HG02571 (cell line): ENCODE measurements at regions not wholly inside any gene's neighbourhood (a gene's known extent, or its start where the extent isn't known, plus 50 kb on each side); places are given as distances from the start of the nearest gene placed in this dataset.
"Not testable (repeated sequence)": the region's sequence is repeated elsewhere in the genome, so short reads cannot be mapped to it uniquely, and the experiment has no call there.

Source experiments
- ATAC-seq: cut with Tn5 transposase; IDR thresholded peaks from one replicate; pipeline ENCODE4 v1.9.1; 2021; ENCODE audit warnings: mild to moderate bottlenecking, moderate library complexity; ENCODE audit not compliant: unreplicated experiment

- ATAC-seq: no peak
Observed at GRCh38 chr13:76307142-76307541, 579.1 kb downstream of the KCTD12 start.

DNA sequence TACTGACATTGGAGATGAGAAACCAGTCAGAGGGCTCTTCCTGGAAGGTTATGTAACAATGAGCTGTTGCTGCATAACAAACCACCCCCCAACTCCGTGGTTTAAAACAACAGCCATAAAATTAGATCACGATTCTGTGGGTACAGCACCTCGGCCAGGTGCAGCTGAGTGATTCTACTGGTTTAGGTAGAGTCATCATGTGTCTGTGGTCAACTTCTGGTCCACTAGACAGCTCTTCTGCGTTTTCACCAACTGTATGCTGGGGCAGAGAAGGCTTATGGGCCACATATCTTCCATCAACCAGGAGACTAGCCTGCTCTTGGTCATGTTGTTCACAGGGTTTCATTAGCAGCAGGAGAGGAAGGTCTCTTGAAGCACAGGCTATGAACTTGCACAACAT lies 585.5 kb downstream of the KCTD12 start:
- no peak for ATAC-seq

DNA sequence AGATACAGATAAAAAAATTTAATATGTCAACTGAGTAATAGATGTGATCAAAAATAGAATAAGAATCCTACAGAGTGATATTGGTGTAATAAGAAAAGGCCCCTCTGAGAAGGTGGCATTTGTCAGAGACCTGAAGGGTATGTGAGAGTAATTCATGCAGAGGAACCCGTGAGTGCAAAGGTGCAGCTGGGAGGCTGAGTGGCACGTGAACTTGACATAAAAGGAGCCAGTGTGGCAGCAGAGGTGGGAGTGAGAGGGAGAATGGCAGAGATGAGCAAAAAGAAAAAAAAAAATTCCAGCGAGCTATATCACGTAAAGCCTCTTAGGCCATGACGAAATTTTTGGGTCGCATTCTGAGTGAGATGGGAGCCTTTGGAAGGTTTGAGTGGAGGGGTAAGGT lies 588.9 kb downstream of the KCTD12 start:
- ATAC-seq: no peak

DNA sequence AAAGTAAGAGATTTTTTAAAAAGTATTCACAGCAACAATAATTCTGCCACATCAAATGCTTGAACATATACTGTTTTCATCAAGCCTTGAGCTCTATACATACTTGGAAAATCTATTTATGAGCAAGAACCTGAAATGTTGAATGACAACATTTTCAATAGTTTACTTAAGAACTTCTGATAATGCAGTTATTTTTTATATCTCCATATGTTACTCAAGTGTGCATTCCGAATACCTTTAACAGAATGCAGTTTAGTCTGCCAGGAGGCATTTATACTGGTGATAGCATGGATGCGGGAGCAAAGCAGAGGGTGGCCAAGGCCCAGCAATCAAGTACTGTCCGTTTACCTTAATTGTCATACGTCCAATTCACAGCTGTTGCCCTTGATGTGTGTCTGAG lies 589.5 kb downstream of the KCTD12 start:
- ATAC-seq: no peak

- ATAC-seq: not testable (repeated sequence)
Observed at GRCh38 chr13:76295020-76295419, 591.2 kb downstream of the KCTD12 start.

- ATAC-seq: no peak
Observed at GRCh38 chr13:76293751-76294150, 592.5 kb downstream of the KCTD12 start.

GRCh38 chr13:76293346-76293745 lies 592.9 kb downstream of the KCTD12 start:
- no peak for ATAC-seq

DNA sequence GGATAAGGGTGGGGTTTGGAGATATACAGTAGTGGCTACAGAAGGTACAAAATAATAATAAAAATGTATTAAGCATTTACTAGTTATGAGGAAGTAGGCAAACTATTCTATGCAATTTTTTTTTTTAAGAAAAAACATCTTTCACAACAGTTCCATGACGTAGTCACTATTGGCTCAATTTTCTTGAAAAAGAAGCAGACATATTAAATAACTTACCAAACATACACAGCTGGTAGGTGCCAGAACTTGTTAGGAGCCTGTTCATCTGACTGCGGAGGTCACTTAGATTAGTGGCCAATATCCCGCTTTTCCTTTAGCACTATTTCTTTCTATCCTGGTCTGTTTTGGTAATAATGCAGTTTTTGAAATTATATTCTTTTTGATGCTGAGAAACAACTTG lies 593.5 kb downstream of the KCTD12 start:
- no peak for ATAC-seq

DNA sequence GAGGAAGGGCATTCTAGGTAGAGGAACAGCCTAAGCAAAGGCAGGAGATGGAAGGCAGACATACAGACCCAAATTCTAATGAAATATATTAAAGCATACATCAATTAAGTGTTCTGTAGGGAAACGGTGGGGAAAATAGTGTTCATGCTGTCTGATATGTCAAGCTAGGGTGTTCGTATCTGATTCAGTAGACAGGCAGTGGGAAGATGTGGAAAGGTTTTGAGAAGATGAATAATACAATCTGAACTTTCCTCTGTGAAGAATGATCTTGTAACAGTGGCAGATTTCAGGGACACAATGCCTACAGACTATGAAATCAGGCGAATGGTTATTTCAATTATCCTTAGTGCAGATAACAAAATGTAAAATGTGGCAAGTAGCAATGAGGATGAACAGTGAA lies 594.2 kb downstream of the KCTD12 start:
- no peak for ATAC-seq

DNA sequence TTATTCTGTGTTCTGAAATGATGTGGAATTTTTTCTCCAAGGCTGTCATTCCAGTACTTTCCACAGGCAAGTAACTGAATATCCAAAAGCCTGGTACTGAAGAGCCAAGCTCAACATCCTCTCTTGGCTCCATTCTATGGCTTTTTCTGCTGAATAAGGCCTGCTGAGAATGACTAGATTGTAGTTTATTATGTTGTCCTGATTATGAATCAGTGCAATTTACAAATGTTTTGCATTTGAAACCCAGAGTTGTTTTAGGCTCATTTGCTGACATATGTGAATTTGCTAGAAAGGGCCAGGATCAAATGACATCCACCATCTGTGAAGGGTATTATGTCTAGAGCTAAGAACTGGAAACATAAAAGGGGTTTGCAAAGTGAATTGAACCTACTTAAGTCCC lies 596.6 kb downstream of the KCTD12 start:
- ATAC-seq: no peak

- ATAC-seq: no peak
Observed at GRCh38 chr13:76286178-76286577, 600.0 kb downstream of the KCTD12 start.

- no peak for ATAC-seq
Observed at GRCh38 chr13:76285463-76285862, 600.7 kb downstream of the KCTD12 start.

- ATAC-seq: not testable (repeated sequence)
Observed at GRCh38 chr13:76279766-76280165, 606.4 kb downstream of the KCTD12 start.

DNA sequence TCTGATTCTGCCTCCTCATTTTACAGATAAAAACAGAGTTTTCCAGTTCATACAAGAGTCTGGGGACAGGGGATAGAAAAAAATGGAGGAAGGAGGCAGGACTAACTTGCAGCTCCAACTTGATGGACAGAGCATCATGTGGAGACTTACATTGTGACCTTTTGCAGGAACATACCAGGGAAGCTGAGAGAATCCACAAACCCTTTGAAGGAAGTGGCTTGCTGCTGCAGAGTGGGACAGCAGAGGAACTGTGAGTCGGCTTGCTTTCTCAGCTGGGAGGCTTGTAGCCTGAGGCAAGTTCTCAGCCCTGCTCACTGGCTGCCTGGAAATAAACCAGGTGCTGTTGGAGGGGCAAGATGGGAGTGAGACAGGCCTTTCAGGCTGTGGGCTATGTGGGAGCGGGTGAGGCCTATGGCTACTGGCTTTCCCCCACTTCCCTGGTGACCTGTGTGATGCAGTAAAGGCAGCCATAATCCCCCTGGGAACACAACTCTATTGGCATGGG lies 614.4 kb downstream of the KCTD12 start:
- no peak for ATAC-seq

- not testable (repeated sequence) for ATAC-seq
Observed at GRCh38 chr13:76268307-76268706, 617.9 kb downstream of the KCTD12 start.

DNA sequence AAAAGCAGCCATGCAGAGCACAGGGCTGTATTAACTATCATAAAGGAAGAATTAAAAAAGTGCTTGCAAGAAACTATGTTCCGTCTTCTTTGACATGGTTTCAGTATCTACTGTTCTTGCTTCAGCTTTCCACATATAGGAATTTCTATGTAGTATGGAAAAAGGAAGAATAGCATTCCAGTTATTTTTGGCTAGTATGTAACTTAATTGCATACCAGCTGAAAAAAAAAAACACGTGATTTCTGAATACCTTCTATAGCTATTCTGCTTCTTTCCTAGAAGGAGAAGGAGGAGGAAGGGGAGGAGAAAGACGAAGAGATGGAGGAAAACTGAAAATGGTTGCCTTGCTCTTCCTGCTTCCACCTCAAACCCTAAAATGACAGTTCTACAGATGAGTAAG lies 619.0 kb downstream of the KCTD12 start:
- no peak for ATAC-seq

DNA sequence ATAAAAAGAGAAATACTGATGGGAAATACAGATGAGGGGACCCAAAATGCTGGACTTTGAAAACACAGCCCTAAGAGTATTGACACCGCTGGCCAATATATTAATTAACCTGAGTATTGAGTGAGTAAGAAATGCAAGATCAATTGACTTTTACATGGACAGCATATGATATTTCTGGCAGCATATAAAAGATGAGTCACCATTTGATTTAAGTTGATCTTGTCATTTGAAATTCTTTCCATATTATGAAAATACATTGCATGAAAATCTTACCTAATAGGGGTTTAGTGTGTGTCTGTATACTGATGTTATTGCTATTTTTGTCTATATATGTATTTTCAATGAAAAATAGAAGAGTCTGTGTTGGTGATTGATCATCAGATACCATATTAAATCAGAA lies 619.6 kb downstream of the KCTD12 start:
- ATAC-seq: no peak

- no peak for ATAC-seq
Observed at GRCh38 chr13:76250211-76250610, 614.1 kb downstream of the LMO7 start.

- ATAC-seq: no peak
Observed at GRCh38 chr13:76245920-76246319, 609.8 kb downstream of the LMO7 start.

DNA sequence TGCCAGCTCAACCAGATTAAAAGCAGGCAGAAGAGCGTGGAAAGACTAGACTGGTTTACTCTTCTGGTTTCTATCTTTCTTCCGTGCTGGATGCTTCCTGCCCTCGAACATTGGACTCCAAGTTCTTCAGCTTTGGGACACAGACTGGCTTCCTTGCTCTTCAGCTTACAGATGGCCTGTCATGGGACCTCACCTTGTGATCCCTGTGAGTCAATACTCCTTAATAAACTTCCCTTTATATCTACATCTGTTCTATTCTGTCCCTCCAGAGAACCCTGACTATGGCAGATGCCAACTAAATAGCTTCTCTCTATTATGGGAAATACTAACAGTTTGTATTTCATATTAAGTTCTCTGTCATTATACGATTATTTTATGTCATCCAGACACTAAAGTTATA lies 609.1 kb downstream of the LMO7 start:
- no peak for ATAC-seq

DNA sequence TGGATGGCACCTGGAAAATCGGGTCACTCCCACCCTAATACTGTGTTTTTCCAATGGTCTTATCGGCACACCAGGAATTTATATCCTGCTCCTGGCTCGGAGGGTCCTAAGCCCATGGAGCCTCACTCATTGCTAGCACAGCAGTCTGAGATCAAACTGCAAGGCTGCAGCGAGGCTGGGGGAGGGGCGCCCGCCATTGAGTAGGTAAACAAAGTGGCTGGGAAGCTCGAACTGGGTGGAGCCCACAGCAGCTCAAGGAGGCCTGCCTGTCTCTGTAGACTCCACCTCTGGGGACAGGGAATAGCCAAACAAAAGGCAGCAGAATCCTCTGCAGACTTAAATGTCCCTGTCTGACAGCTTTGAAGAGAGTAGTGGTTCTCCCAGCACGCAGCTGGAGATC lies 607.0 kb downstream of the LMO7 start:
- not testable (repeated sequence) for ATAC-seq

GRCh38 chr13:76239031-76239680 lies 603.0 kb downstream of the LMO7 start:
- ATAC-seq: no peak

GRCh38 chr13:76231522-76232167 lies 595.5 kb downstream of the LMO7 start:
- no peak for ATAC-seq
